K562 (cell line): ENCODE measurements at regions not wholly inside any gene's neighbourhood (a gene's known extent, or its start where the extent isn't known, plus 50 kb on each side); places are given as distances from the start of the nearest gene placed in this dataset.

ENCODE experiments used
- ATAC-seq: fragments of 200-7000 bp; cut with Tn5 transposase; 3 replicates; pipeline ENCODE4 v1.9.1; 2020; ENCODE audit warnings: moderate library complexity
- BruUV-seq: library from RNA; stranded (reverse); fragments of 400-500 nt; replicated peaks from 2 replicates; lab custom pipeline; 2021; lab: Mats Ljungman, UMichigan
- CTCF ChIA-PET: fragments of 300-600 bp; formaldehyde crosslinking; extraction: SDS; loops from one replicate; lab custom pipeline; 2021; ENCODE audit warnings: low intra/inter-chr PET ratio; lab: Yijun Ruan, JAX
- POLR2A ChIA-PET: fragments of 300-600, 350-650 bp; sonication (Branson Sonifier 250); formaldehyde crosslinking; extraction: SDS; loops from one replicate; lab custom pipeline; 2021; ENCODE audit warnings: antibody characterized with exemption, inconsistent platforms; lab: Yijun Ruan, JAX
- DNase-seq, 4 experiments: peaks; one replicate each; pipeline versions ENCODE4 v3.0.0 to v3.0.0-alpha.2; 2011 to 2018; ENCODE audit warnings: low spot score in 3 of 4, mixed read lengths in 3 of 4; ENCODE audit errors: extremely low read depth in 1 of 4
- FAIRE-seq: peaks from 2 replicates; lab custom pipeline; 2011; peaks lifted over from hg19 to GRCh38; lab: Jason Lieb, UNC
- H2AFZ ChIP-seq: 2 replicates; pipeline ENCODE4 v1.6.0; 2011; ENCODE audit warnings: low read depth, low read length, control low read depth, inconsistent platforms
- H3K27ac ChIP-seq: fragments of 200-600 bp; 3 replicates; pipeline ENCODE4 v1.8.0; 2011; ENCODE audit warnings: low read depth, mild to moderate bottlenecking, control low read depth, inconsistent platforms, low read length, moderate library complexity, mixed read lengths; ENCODE audit errors: extremely low read depth
- H3K27me3 ChIP-seq, 2 experiments: fragments of 300-600 bp in 1 of 2; 2 replicates in 1 of 2; 3 replicates in 1 of 2; pipeline versions ENCODE4 v1.6.0 to v1.8.0; 2011; ENCODE audit warnings: inconsistent platforms in 2 of 2, low read length in 2 of 2, mild to moderate bottlenecking in 1 of 2, mixed read lengths in 1 of 2, moderate library complexity in 1 of 2; ENCODE audit not compliant: control insufficient read depth in 2 of 2, insufficient read depth in 2 of 2
- H3K36me3 ChIP-seq: fragments of 300-600 bp; 3 replicates; pipeline ENCODE4 v1.8.0; 2011; ENCODE audit warnings: mild to moderate bottlenecking, low read length, inconsistent platforms; ENCODE audit not compliant: control insufficient read depth, insufficient read depth
- H3K4me1 ChIP-seq, 2 experiments: fragments of 200-600 bp in 1 of 2; replicated peaks in 1 of 2; 2 replicates in 1 of 2; 3 replicates in 1 of 2; pipeline versions ENCODE4 v1.5.1 to v1.8.0; 2011; ENCODE audit warnings: inconsistent platforms in 2 of 2, low read length in 2 of 2, mild to moderate bottlenecking in 1 of 2, mixed read lengths in 1 of 2, moderate library complexity in 1 of 2; ENCODE audit not compliant: control insufficient read depth in 2 of 2, insufficient read depth in 2 of 2
- H3K4me2 ChIP-seq: 2 replicates; pipeline ENCODE4 v1.6.1; 2011; ENCODE audit warnings: low read length, control low read depth, inconsistent platforms, mixed read lengths; ENCODE audit not compliant: insufficient read depth
- H3K4me3 ChIP-seq: fragments of 200-600 bp; sonication (generic), shearing (Covaris generic); 2 replicates; pipeline ENCODE4 v1.5.1; 2016; ENCODE audit warnings: control low read depth, inconsistent platforms
- H3K79me2 ChIP-seq: fragments of 200-600 bp; 3 replicates; pipeline ENCODE4 v1.8.0; 2011; ENCODE audit warnings: low read length, inconsistent platforms; ENCODE audit not compliant: control insufficient read depth, insufficient read depth
- H3K9ac ChIP-seq, 2 experiments: 2 replicates each; pipeline versions ENCODE4 v1.6.0 to v1.6.1; 2011; ENCODE audit warnings: low read depth in 2 of 2, low read length in 2 of 2, control low read depth in 1 of 2, inconsistent platforms in 1 of 2, mild to moderate bottlenecking in 1 of 2, mixed read lengths in 1 of 2; ENCODE audit not compliant: insufficient read depth in 1 of 2
- H3K9me1 ChIP-seq: one replicate; pipeline ENCODE4 v1.6.0; 2011; ENCODE audit warnings: inconsistent platforms, mild to moderate bottlenecking, low read length, moderate library complexity; ENCODE audit not compliant: control insufficient read depth, insufficient read depth
- H3K9me3 ChIP-seq: replicated peaks from 2 replicates; pipeline ENCODE4 v1.5.1; 2011; ENCODE audit warnings: low read depth, low read length, inconsistent platforms; ENCODE audit not compliant: control insufficient read depth, insufficient read depth
- H4K20me1 ChIP-seq: replicated peaks from 2 replicates; pipeline ENCODE4 v1.6.1; 2011; ENCODE audit warnings: low read length, inconsistent platforms, mixed read lengths; ENCODE audit not compliant: control insufficient read depth, insufficient read depth
- CAMTA2 ChIP-seq: fragments of 250-450 bp; sonication (Bioruptor Pico); conservative IDR thresholded peaks from 2 replicates; pipeline ENCODE4 v1.5.1; 2022
- CHCHD3 ChIP-seq: fragments of 250-450 bp; sonication (Bioruptor Pico); IDR thresholded peaks from 2 replicates; pipeline ENCODE4 v2.1.2; 2022; ENCODE audit warnings: mild to moderate bottlenecking
- CTCFL ChIP-seq: IDR thresholded peaks from 2 replicates; pipeline ENCODE4 v1.6.1; 2011; ENCODE audit warnings: borderline replicate concordance, low read depth, mild to moderate bottlenecking, moderate library complexity, low read length; ENCODE audit not compliant: insufficient read depth, poor library complexity, severe bottlenecking
- HNRNPH1 ChIP-seq: fragments of 200-400 bp; formaldehyde crosslinking; optimal IDR thresholded peaks from 2 replicates; pipeline ENCODE3; 2017; ENCODE audit warnings: low read depth, mild to moderate bottlenecking, low read length, moderate library complexity
- KLF1 ChIP-seq: fragments of 450-650 bp; IDR thresholded peaks from 2 replicates; pipeline ENCODE4 v1.6.1; 2016; ENCODE audit warnings: missing genetic modification characterization, missing compliant biosample characterization
- MEF2D ChIP-seq: conservative IDR thresholded peaks from 2 replicates; pipeline ENCODE4 v1.6.1; 2016; ENCODE audit warnings: low read depth, missing genetic modification characterization, missing compliant biosample characterization
- MXI1 ChIP-seq: IDR thresholded peaks from 2 replicates; pipeline ENCODE4 v1.6.1; 2011; ENCODE audit warnings: low read depth, mild to moderate bottlenecking, improper control_type of control experiment, low read length
- NCOA1 ChIP-seq: fragments of 450-650 bp; IDR thresholded peaks from 2 replicates; pipeline ENCODE4 v1.6.1; 2016; ENCODE audit warnings: low read depth
- PHB ChIP-seq: fragments of 250-450 bp; sonication (Bioruptor Pico); IDR thresholded peaks from 2 replicates; pipeline ENCODE4 v1.5.0; 2021
- POLR2AphosphoS2 ChIP-seq: IDR thresholded peaks from 2 replicates; pipeline ENCODE4 v1.6.1; 2012; ENCODE audit warnings: low read length, improper control_type of control experiment
- POU5F1 ChIP-seq: fragments of 150-350 bp; IDR thresholded peaks from 2 replicates; pipeline ENCODE4 v1.6.1; 2014; ENCODE audit warnings: borderline replicate concordance, low read length, low read depth, mild to moderate bottlenecking; ENCODE audit not compliant: partially characterized antibody
- SIX5 ChIP-seq, 2 experiments: IDR thresholded peaks; 2 replicates each; pipeline ENCODE4 v1.6.1; 2011; ENCODE audit warnings: low read length in 2 of 2, borderline replicate concordance in 1 of 2, low read depth in 1 of 2, mild to moderate bottlenecking in 1 of 2, moderate library complexity in 1 of 2; ENCODE audit not compliant: insufficient read depth in 1 of 2
- STAG1 ChIP-seq: sonication (generic); formaldehyde crosslinking; IDR thresholded peaks from 2 replicates; pipeline ENCODE4 v1.5.0; 2020; ENCODE audit warnings: missing genetic modification reagents, borderline replicate concordance
- TAF1 ChIP-seq: IDR thresholded peaks from 2 replicates; pipeline ENCODE4 v1.6.1; 2011; ENCODE audit warnings: mild to moderate bottlenecking, low read length, moderate library complexity; ENCODE audit not compliant: insufficient read depth, control insufficient read depth, severe bottlenecking; ENCODE audit errors: extremely low read depth
- XRCC5 ChIP-seq: fragments of 200-400 bp; formaldehyde crosslinking; IDR thresholded peaks from 2 replicates; pipeline ENCODE4 v1.6.1; 2017; ENCODE audit warnings: low read depth, mild to moderate bottlenecking, low read length
- ZNF324 ChIP-seq: fragments of 250-450 bp; sonication (Bioruptor Pico); IDR thresholded peaks from 2 replicates; pipeline ENCODE4 v1.4.0; 2020; ENCODE audit warnings: mild to moderate bottlenecking
- WGBS: fragments of 100-300 bp; shearing (Covaris generic); methylation state at CpG from one replicate; pipeline ENCODE4 v1.1.6; 2016; ENCODE audit warnings: low coverage, mixed read lengths; ENCODE audit not compliant: insufficient coverage; ENCODE audit errors: missing lambda C conversion rate; 5-methylcytosine and 5-hydroxymethylcytosine counted together
- in situ Hi-C: fragments of 300-500 bp; cut with MboI; formaldehyde crosslinking; loops from 4 replicates; pipeline ENCODE4 v1.15.0; 2018; ENCODE audit warnings: inconsistent platforms, mixed read lengths
- intact Hi-C: fragments of 100-400 bp; cut with micrococcal nuclease; formaldehyde crosslinking; loops from 2 replicates; pipeline ENCODE4 v1.14.2; 2022
- TF ChIP-seq, protein P1 (sequence below): fragments of 200-800 bp; sonication (Bioruptor generic); IDR thresholded peaks from 2 replicates; pipeline ENCODE4 v1.6.1; 2017; ENCODE audit warnings: missing genetic modification characterization, missing compliant biosample characterization

GRCh38 chr13:112145551-112146360, 78.8 kb downstream of the SOX1 start (continued):
- TF ChIP-seq MEF2D (tag) (no peak), CTCFL (no peak), HNRNPH1 (no peak)
- TF ChIP-seq, all 486 proteins: peak for 0

- under 1% methylated on average over 9 of the region's 23 CpGs for WGBS
- intact Hi-C loops (no loop called here), in situ Hi-C loops (no loop called here)
- POLR2A ChIA-PET, result no interaction called here
- Histone ChIP-seq H3K4me1 (no peaks in the 10 kb centered on the region), H3K79me2 (no peaks in the 10 kb centered on the region), H4K20me1 (no peaks in the 10 kb centered on the region), H3K4me3 (no peak overlapping the region), H3K36me3 (no peaks in the 10 kb centered on the region), H3K9ac (no peak overlapping the region), H3K4me2 (no peak overlapping the region), H3K27me3 (no peaks in the 10 kb centered on the region), H3K9me1 (no peaks in the 10 kb centered on the region), H2AFZ (no peak overlapping the region), H3K27ac (no peak overlapping the region), H3K9me3 (no peaks in the 10 kb centered on the region; the same call in 1 of the 2 replicates)
- no peak for DNase-seq
- BruUV-seq, result no TSS peak
- no peak for FAIRE-seq
- CTCF ChIA-PET, result no interaction called here
- no peak for ATAC-seq
- TF ChIP-seq CHCHD3 (CRISPR knock-in tag) (no peak), POLR2AphosphoS2 (no peak), TAF1 (no peak), POU5F1 (no peak), ZNF324 (CRISPR knock-in tag) (no peak), MXI1 (no peak), SIX5 (IDR thresholded peaks at IDR 0.05; ENCODE audit: borderline replicate concordance in 1 of 2, insufficient read depth in 1 of 2, low read depth in 1 of 2, low read length in 2 of 2) (no peak), KLF1 (tag) (no peak), XRCC5 (no peak), NCOA1 (no peak), STAG1 (CRISPR knock-in tag) (no peak), CAMTA2 (CRISPR knock-in tag) (no peak), PHB (no peak)
- TF ChIP-seq, protein P1, sequence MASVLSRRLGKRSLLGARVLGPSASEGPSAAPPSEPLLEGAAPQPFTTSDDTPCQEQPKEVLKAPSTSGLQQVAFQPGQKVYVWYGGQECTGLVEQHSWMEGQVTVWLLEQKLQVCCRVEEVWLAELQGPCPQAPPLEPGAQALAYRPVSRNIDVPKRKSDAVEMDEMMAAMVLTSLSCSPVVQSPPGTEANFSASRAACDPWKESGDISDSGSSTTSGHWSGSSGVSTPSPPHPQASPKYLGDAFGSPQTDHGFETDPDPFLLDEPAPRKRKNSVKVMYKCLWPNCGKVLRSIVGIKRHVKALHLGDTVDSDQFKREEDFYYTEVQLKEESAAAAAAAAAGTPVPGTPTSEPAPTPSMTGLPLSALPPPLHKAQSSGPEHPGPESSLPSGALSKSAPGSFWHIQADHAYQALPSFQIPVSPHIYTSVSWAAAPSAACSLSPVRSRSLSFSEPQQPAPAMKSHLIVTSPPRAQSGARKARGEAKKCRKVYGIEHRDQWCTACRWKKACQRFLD, result no peak
These were observed 83.4 kb downstream of the SOX1 start for GRCh38 chr13:112150352-112150751.
